ENCODE measurements at regions not wholly inside any gene's neighbourhood (a gene's known extent, or its start where the extent isn't known, plus 50 kb on each side); places are given as distances from the start of the nearest gene placed in this dataset.

- H3K4me3 ChIP-seq: no peak overlapping the region
- H3K27ac ChIP-seq: no peak overlapping the region
- no peak for TF ChIP-seq CTCF (IDR thresholded peaks at IDR 0.05)
- intact Hi-C loops (cut with DNase I; ENCODE audit: low total_unique reads): no loop called here
- DNase-seq: no peak
- no peaks in the 10 kb centered on the region for H3K9me3 ChIP-seq
- H3K27me3 ChIP-seq: no peaks in the 10 kb centered on the region
- no peaks in the 10 kb centered on the region for H3K36me3 ChIP-seq
- peaks cover 5 to 38% (median 32%) of the 10 kb centered on the region in 4 donors for H3K4me1 ChIP-seq
These were observed 167.2 kb upstream of the TSC22D2 start for GRCh38 chr3:150240891-150241290.

DNA sequence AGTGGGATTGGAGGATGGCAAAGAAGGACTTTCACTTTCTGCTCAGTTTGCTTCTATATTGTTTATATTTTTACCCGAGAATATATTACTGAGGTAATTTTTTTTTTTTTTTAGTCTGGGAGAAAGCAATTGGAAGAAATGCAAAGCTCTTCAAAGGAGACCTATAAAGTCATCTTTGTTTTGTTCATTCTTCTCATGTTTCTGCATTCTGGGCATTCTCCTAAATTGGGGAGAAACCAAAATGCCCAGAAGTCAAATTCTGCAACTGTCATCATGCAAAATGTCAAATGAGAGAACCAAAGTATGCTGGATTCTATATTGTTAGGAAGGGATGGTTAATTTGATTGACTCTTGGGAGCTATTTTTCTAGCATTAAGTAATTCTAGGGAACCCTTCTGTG, 168.3 kb upstream of the TSC22D2 start:
- peaks cover 5 to 50% (median 35%) of the 10 kb centered on the region in 4 donors for H3K4me1 ChIP-seq
- no peak for TF ChIP-seq CTCF (IDR thresholded peaks at IDR 0.05)
- intact Hi-C loops (cut with DNase I; ENCODE audit: low total_unique reads): no loop called here
- peak overlapping the region in 1 of 2 donors; percentile 76 for H3K27ac ChIP-seq
- H3K36me3 ChIP-seq: no peaks in the 10 kb centered on the region
- H3K4me3 ChIP-seq: no peak overlapping the region
- DNase-seq: no peak
- no peaks in the 10 kb centered on the region for H3K27me3 ChIP-seq
- H3K9me3 ChIP-seq: no peaks in the 10 kb centered on the region

DNA sequence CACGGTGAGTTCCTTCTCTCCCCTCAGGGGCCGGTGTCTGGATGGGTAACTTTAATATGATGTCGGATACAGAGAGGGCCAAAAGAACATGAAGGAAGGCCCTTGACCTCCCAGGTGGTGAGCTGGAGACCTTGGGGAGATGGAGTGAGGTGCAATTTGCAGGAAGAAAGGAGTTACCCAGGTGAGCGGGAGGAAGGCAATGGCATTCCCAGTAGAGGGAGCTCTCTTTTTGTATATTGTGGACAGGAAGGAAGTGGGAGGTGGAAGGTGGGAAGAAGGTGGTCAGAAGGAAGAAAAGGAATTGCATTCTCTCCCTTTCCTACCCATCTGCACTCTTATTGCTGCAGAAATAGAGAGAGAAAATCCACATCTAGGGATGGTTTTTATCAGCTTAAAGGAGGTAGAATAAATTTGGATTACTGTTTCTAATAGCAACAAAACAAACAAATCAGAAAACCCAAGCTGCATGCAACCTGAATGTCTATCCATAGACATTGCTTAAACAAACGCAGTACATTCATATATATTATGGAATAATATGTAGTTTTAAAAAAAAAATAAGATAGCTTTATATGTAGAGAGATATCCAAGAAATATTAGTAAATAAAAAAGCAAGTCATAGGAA, 169.0 kb upstream of the TSC22D2 start:
- Histone ChIP-seq H3K4me1 (peaks cover 5 to 53% (median 35%) of the 10 kb centered on the region in 4 donors), H3K4me3 (no peak overlapping the region), H3K27me3 (no peaks in the 10 kb centered on the region), H3K36me3 (no peaks in the 10 kb centered on the region), H3K27ac (peak overlapping the region in 1 of 2 donors; percentile 76), H3K9me3 (no peaks in the 10 kb centered on the region)
- DNase-seq: no peak
- no peak for TF ChIP-seq CTCF (IDR thresholded peaks at IDR 0.05)
- intact Hi-C loops (cut with DNase I; ENCODE audit: low total_unique reads): no loop called here

DNA sequence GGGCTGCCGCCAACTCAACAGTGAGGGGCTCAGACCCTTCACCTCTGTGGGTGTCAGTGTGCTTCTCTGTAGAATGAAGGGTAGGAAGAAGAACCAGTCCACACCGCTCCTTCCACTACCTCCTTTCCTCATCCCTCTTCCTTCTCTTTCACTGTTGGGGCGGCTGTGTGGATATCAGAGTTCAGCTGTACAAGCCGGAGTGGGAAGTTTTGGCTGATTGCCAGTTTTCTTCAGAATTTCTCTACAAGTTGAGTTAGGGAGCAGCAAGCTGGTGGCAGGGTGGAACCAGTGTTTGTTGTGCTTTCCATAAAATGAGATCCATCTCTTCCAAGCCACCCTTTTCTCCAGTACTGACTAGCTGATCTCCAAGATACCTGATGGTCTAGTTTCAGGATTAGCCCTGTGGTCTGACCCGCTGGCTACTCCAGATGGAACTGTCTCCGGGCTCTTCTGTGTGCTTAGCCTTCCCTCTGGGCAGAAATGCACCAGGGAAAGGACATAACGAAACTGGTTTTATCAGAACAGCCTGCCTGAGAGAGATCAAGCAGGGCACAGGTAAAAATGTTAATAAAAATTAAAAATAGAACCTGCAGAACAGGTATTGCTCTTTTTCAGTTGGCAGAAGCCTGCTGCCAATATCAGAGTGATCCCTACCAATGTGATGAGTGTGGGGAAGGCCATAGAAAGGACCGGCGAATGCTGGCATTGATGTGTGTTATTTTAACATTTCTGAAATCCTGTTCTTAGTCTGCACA, 169.9 kb upstream of the TSC22D2 start:
- Histone ChIP-seq H3K27me3 (no peaks in the 10 kb centered on the region), H3K27ac (peak overlapping the region; percentile 63 to 76), H3K9me3 (no peaks in the 10 kb centered on the region), H3K4me3 (no peak overlapping the region), H3K4me1 (peaks cover 5 to 58% (median 40%) of the 10 kb centered on the region in 4 donors), H3K36me3 (no peaks in the 10 kb centered on the region)
- DNase-seq: no peak
- TF ChIP-seq CTCF (IDR thresholded peaks at IDR 0.05): no peak
- intact Hi-C loops (cut with DNase I; ENCODE audit: low total_unique reads): no loop called here

- no peak for TF ChIP-seq CTCF (IDR thresholded peaks at IDR 0.05)
- Histone ChIP-seq H3K4me1 (peaks cover 5 to 63% (median 44%) of the 10 kb centered on the region in 4 donors), H3K36me3 (no peaks in the 10 kb centered on the region), H3K4me3 (no peak overlapping the region), H3K9me3 (no peaks in the 10 kb centered on the region), H3K27me3 (no peaks in the 10 kb centered on the region), H3K27ac (peak overlapping the region; percentile 63 to 76)
- intact Hi-C loops (cut with DNase I; ENCODE audit: low total_unique reads): no loop called here
- DNase-seq: no peak
These were observed 170.6 kb upstream of the TSC22D2 start for GRCh38 chr3:150237490-150237889.
